HepG2 (cell line): ENCODE measurements at regions not wholly inside any gene's neighbourhood (a gene's known extent, or its start where the extent isn't known, plus 50 kb on each side); places are given as distances from the start of the nearest gene placed in this dataset.

Source experiments
- ATAC-seq: fragments of 200-7000 bp; cut with Tn5 transposase; 3 replicates; pipeline ENCODE4 v1.9.1; 2020; ENCODE audit warnings: mild to moderate bottlenecking, moderate library complexity
- BruUV-seq: library from RNA; stranded (reverse); fragments of 400-500 nt; replicated peaks from 2 replicates; lab custom pipeline; 2021; lab: Mats Ljungman, UMichigan
- CTCF ChIA-PET: fragments of 300-600 bp; formaldehyde crosslinking; extraction: SDS; loops from one replicate; lab custom pipeline; 2021; ENCODE audit warnings: low total read pairs, inconsistent platforms, low intra/inter-chr PET ratio; lab: Yijun Ruan, JAX
- POLR2A ChIA-PET: fragments of 350-600 bp; sonication (Branson Sonifier 250); formaldehyde crosslinking; loops from one replicate; lab custom pipeline; 2020; ENCODE audit warnings: antibody characterized with exemption, inconsistent platforms; lab: Yijun Ruan, JAX
- DNase-seq: peaks from one replicate; pipeline ENCODE4 v3.0.0-alpha.2; 2015; ENCODE audit warnings: low spot score
- FAIRE-seq: peaks from 3 replicates; lab custom pipeline; 2011; peaks lifted over from hg19 to GRCh38; lab: Jason Lieb, UNC
- H2AFZ ChIP-seq: one replicate; pipeline ENCODE4 v1.6.1; 2011; ENCODE audit warnings: low read length, inconsistent platforms
- H3K27ac ChIP-seq: fragments of 300-600 bp; 3 replicates; pipeline ENCODE4 v1.8.0; 2011; ENCODE audit warnings: mixed run types, mild to moderate bottlenecking, mixed read lengths, low read length, inconsistent platforms; ENCODE audit not compliant: insufficient read depth; ENCODE audit errors: extremely low read length
- H3K27me3 ChIP-seq, 2 experiments: fragments of 200-600 bp in 1 of 2; 2 replicates in 1 of 2; 3 replicates in 1 of 2; pipeline versions ENCODE4 v1.6.0 to v1.8.0; 2011; ENCODE audit warnings: low read length in 2 of 2, mild to moderate bottlenecking in 2 of 2, moderate library complexity in 2 of 2, inconsistent platforms in 1 of 2; ENCODE audit not compliant: insufficient read depth in 2 of 2, control insufficient read depth in 1 of 2
- H3K36me3 ChIP-seq, 2 experiments: fragments of 200-600 bp in 1 of 2; replicated peaks in 1 of 2; 2 replicates in 1 of 2; 3 replicates in 1 of 2; pipeline versions ENCODE4 v1.5.1 to v1.8.0; 2011; ENCODE audit warnings: low read length in 2 of 2, inconsistent platforms in 1 of 2; ENCODE audit not compliant: insufficient read depth in 2 of 2, control insufficient read depth in 1 of 2
- H3K4me1 ChIP-seq: 2 replicates; pipeline ENCODE4 v1.5.1; 2012; ENCODE audit warnings: low read length, inconsistent platforms; ENCODE audit not compliant: insufficient read depth
- H3K4me2 ChIP-seq: 2 replicates; pipeline ENCODE4 v1.6.0; 2011; ENCODE audit warnings: low read depth, low read length, inconsistent platforms
- H3K4me3 ChIP-seq, 3 experiments: fragments of 200-600 bp in 1 of 3; sonication (generic), shearing (Covaris generic) in 1 of 3; replicated peaks in 1 of 3; 2 replicates each; pipeline ENCODE4 v1.5.1; 2011 to 2016; ENCODE audit warnings: low read length in 3 of 3, inconsistent platforms in 2 of 3, low read depth in 2 of 3, mild to moderate bottlenecking in 2 of 3, control low read depth in 1 of 3, mixed read lengths in 1 of 3; ENCODE audit not compliant: insufficient read depth in 1 of 3
- H3K79me2 ChIP-seq: one replicate; pipeline ENCODE4 v1.6.1; 2011; ENCODE audit warnings: low read length, inconsistent platforms; ENCODE audit not compliant: insufficient read depth
- H3K9ac ChIP-seq: 2 replicates; pipeline ENCODE4 v1.6.0; 2011; ENCODE audit warnings: mild to moderate bottlenecking, low read depth, low read length, inconsistent platforms; ENCODE audit not compliant: insufficient read depth
- H3K9me3 ChIP-seq: 2 replicates; pipeline ENCODE4 v1.5.1; 2012; ENCODE audit warnings: mild to moderate bottlenecking, low read length
- H4K20me1 ChIP-seq: 2 replicates; pipeline ENCODE4 v1.6.0; 2011; ENCODE audit warnings: inconsistent platforms, mild to moderate bottlenecking, low read length, moderate library complexity; ENCODE audit not compliant: insufficient read depth
- GTF2F1 ChIP-seq: fragments of 150-350 bp; IDR thresholded peaks from 2 replicates; pipeline ENCODE4 v1.6.1; 2014; ENCODE audit warnings: low read length
- HMGA1 ChIP-seq: sonication (generic); formaldehyde crosslinking; conservative IDR thresholded peaks from 2 replicates; pipeline ENCODE4 v1.4.0; 2020; ENCODE audit warnings: missing genetic modification reagents
- KAT2B ChIP-seq: fragments of 150-350 bp; IDR thresholded peaks from 2 replicates; pipeline ENCODE4 v1.6.1; 2014; ENCODE audit warnings: low read depth, low read length, borderline replicate concordance
- PRDM4 ChIP-seq: sonication (generic); formaldehyde crosslinking; IDR thresholded peaks from 2 replicates; pipeline ENCODE4 v1.9.0; 2021; ENCODE audit warnings: missing genetic modification reagents, borderline replicate concordance
- SCMH1 ChIP-seq: sonication (generic); formaldehyde crosslinking; IDR thresholded peaks from 2 replicates; pipeline ENCODE4 v1.9.0; 2021; ENCODE audit warnings: missing genetic modification reagents, mild to moderate bottlenecking, borderline replicate concordance
- THAP7 ChIP-seq: sonication (generic); formaldehyde crosslinking; IDR thresholded peaks from 2 replicates; pipeline ENCODE4 v1.8.1; 2023; ENCODE audit warnings: mild to moderate bottlenecking, missing genetic modification reagents
- ZFP1 ChIP-seq: IDR thresholded peaks from 2 replicates; pipeline ENCODE4 v1.6.1; 2016
- ZNF260 ChIP-seq: sonication (generic); formaldehyde crosslinking; IDR thresholded peaks from 2 replicates; pipeline ENCODE4 v1.4.0; 2020; ENCODE audit warnings: missing genetic modification reagents, low read depth, mild to moderate bottlenecking, borderline replicate concordance
- ZNF335 ChIP-seq: sonication (generic); formaldehyde crosslinking; IDR thresholded peaks from 2 replicates; pipeline ENCODE4 v1.4.0; 2020; ENCODE audit warnings: missing genetic modification reagents
- ZNF724P ChIP-seq: sonication (generic); formaldehyde crosslinking; IDR thresholded peaks from 2 replicates; pipeline ENCODE4 v1.8.0; 2022; ENCODE audit warnings: missing genetic modification reagents, borderline replicate concordance
- ZSCAN31 ChIP-seq: sonication (generic); formaldehyde crosslinking; IDR thresholded peaks from 2 replicates; pipeline ENCODE4 v1.5.0; 2020; ENCODE audit warnings: low read depth, mild to moderate bottlenecking, missing genetic modification reagents
- WGBS: methylation state at CpG from one replicate; pipeline ENCODE4 v1.1.6; 2017; ENCODE audit warnings: low lambda C conversion rate; 5-methylcytosine and 5-hydroxymethylcytosine counted together
- in situ Hi-C: cut with HindIII; loops from 2 replicates; pipeline ENCODE4 v1.10.0; 2017; ENCODE audit warnings: low pct_unique_long_range_greater_than_20kb; ENCODE audit not compliant: extremely low pct_ligation_motif_present
- intact Hi-C: fragments of 100-400 bp; cut with micrococcal nuclease; formaldehyde crosslinking; loops from one replicate; pipeline ENCODE4 v1.10.0; 2022; ENCODE audit not compliant: unreplicated experiment

- Histone ChIP-seq H3K27me3 (no peaks in the 10 kb centered on the region; a peak in 1 of 5 replicates), H3K4me3 (no peak overlapping the region), H4K20me1 (no peaks in the 10 kb centered on the region), H3K4me1 (no peaks in the 10 kb centered on the region), H3K79me2 (no peaks in the 10 kb centered on the region), H3K36me3 (no peaks in the 10 kb centered on the region), H3K27ac (no peak overlapping the region), H3K9me3 (peaks cover 75% of the 10 kb centered on the region), H3K4me2 (no peak overlapping the region), H2AFZ (no peak overlapping the region), H3K9ac (no peak overlapping the region)
- FAIRE-seq: no peak
- CTCF ChIA-PET: no interaction called here
- no TSS peak for BruUV-seq
- in situ Hi-C loops (no loop called here), intact Hi-C loops (no loop called here)
- ATAC-seq: no peak
- no peak for TF ChIP-seq ZNF335 (CRISPR knock-in tag)
- POLR2A ChIA-PET: no interaction called here
- no peak for DNase-seq
- 30% methylated on average over 6 of the region's 19 CpGs for WGBS
Observed at GRCh38 chr15:25170113-25170731, 215.4 kb downstream of the SNRPN start.

GRCh38 chr15:25170781-25171110, 216.0 kb downstream of the SNRPN start:
- no peaks in the 10 kb centered on the region; a peak in 1 of 5 replicates for H3K27me3 ChIP-seq
- H2AFZ ChIP-seq: no peak overlapping the region
- no peak for TF ChIP-seq ZNF724P
- no peak for TF ChIP-seq ZSCAN31 (CRISPR knock-in tag)
- TF ChIP-seq KAT2B: no peak
- TF ChIP-seq THAP7 (CRISPR knock-in tag): no peak
- no peak for TF ChIP-seq ZNF260
- no peak for TF ChIP-seq HMGA1 (CRISPR knock-in tag)
- TF ChIP-seq ZFP1: no peak
- no peak for TF ChIP-seq PRDM4
- TF ChIP-seq SCMH1 (CRISPR knock-in tag): no peak
- TF ChIP-seq GTF2F1: no peak
- H3K4me3 ChIP-seq: no peak overlapping the region
- WGBS: 17% methylated on average over 1 of the region's 6 CpGs
- H3K4me1 ChIP-seq: no peaks in the 10 kb centered on the region
- H3K27ac ChIP-seq: no peak overlapping the region
- in situ Hi-C loops: no loop called here
- H3K9ac ChIP-seq: no peak overlapping the region
- POLR2A ChIA-PET: no interaction called here
- CTCF ChIA-PET: no interaction called here
- no peaks in the 10 kb centered on the region for H3K36me3 ChIP-seq
- H3K9me3 ChIP-seq: peaks cover 78% of the 10 kb centered on the region
- DNase-seq (no peak), FAIRE-seq (no peak), ATAC-seq (no peak)
- H4K20me1 ChIP-seq: no peaks in the 10 kb centered on the region
- H3K4me2 ChIP-seq: no peak overlapping the region
- no TSS peak for BruUV-seq
- intact Hi-C loops: no loop called here
- no peaks in the 10 kb centered on the region for H3K79me2 ChIP-seq
